ENCODE measurements at regions not wholly inside any gene's neighbourhood (a gene's known extent, or its start where the extent isn't known, plus 50 kb on each side); places are given as distances from the start of the nearest gene placed in this dataset.

- no peak for TF ChIP-seq CTCF (IDR thresholded peaks at IDR 0.05)
- no peak for TF ChIP-seq POLR2A (IDR thresholded peaks at IDR 0.05)
Measured at GRCh38 chr21:39022466-39022862, 160.8 kb downstream of the PSMG1 start.
